Cardiac fibroblast (primary cell): ENCODE measurements at regions not wholly inside any gene's neighbourhood (a gene's known extent, or its start where the extent isn't known, plus 50 kb on each side); places are given as distances from the start of the nearest gene placed in this dataset.
A peak's percentile ranks its signal among the peaks of the same experiment; 100 is the strongest.

ENCODE experiments used
- DNase-seq, 2 donors: peaks; one replicate each; pipeline versions ENCODE4 v3.0.0 to v3.0.0-alpha.2; 2010; ENCODE audit warnings: low read depth in 2 of 2
- H3K4me3 ChIP-seq, 2 donors: replicated peaks in 1 of 2; 1 replicate in 1 of 2; 2 replicates in 1 of 2; pipeline ENCODE4 v1.5.1; 2011; ENCODE audit warnings: low read depth in 2 of 2, low read length in 2 of 2, mild to moderate bottlenecking in 2 of 2, moderate library complexity in 1 of 2
- CTCF ChIP-seq: IDR thresholded peaks from one replicate; pipeline ENCODE4 v1.5.1; 2011; ENCODE audit warnings: low read depth, mild to moderate bottlenecking, low read length, inconsistent platforms

GRCh38 chr4:107304699-107305286 is 268.7 kb upstream of the DKK2 start:
- no peak overlapping the region for H3K4me3 ChIP-seq
- no peak for TF ChIP-seq CTCF
- no peak for DNase-seq

- H3K4me3 ChIP-seq = no peak overlapping the region
- TF ChIP-seq CTCF = no peak
- DNase-seq = no peak
Observed at GRCh38 chr4:107299646-107300045, 263.5 kb upstream of the DKK2 start.

GRCh38 chr4:107292979-107293378 is 256.9 kb upstream of the DKK2 start:
- no peak overlapping the region for H3K4me3 ChIP-seq
- TF ChIP-seq CTCF = no peak
- DNase-seq = no peak

GRCh38 chr4:107283587-107284559 is 247.8 kb upstream of the DKK2 start:
- no peak overlapping the region for H3K4me3 ChIP-seq
- TF ChIP-seq CTCF = no peak
- peak; percentile 68 to 91 for DNase-seq

- peak; percentile 39 to 71 for DNase-seq
- TF ChIP-seq CTCF = no peak
- H3K4me3 ChIP-seq = no peak overlapping the region
Observed at GRCh38 chr4:107279733-107280132, 243.6 kb upstream of the DKK2 start.

- H3K4me3 ChIP-seq = no peak overlapping the region
- DNase-seq = no peak
- no peak for TF ChIP-seq CTCF
Observed at GRCh38 chr4:107278791-107279483, 242.8 kb upstream of the DKK2 start.
